Body of pancreas (tissue), 4 donors: ENCODE measurements at regions not wholly inside any gene's neighbourhood (a gene's known extent, or its start where the extent isn't known, plus 50 kb on each side); places are given as distances from the start of the nearest gene placed in this dataset.

Source experiments
- ATAC-seq: fragments of 150-250 bp; one replicate; pipeline ENCODE4 v1.9.1; 2016
- DNase-seq, 4 donors: peaks; one replicate each; pipeline ENCODE4 v3.0.0-alpha.2; 2019
- H3K27ac ChIP-seq, 4 donors: fragments of 200-600 bp; sonication (generic); 1 replicate in 3 of 4; 2 replicates in 1 of 4; pipeline versions ENCODE4 v1.5.1 to v1.6.1; 2016 to 2019; ENCODE audit warnings: mild to moderate bottlenecking in 1 of 4, mixed read lengths in 1 of 4, moderate library complexity in 1 of 4
- H3K27me3 ChIP-seq, 2 donors: fragments of 200-600 bp; sonication (generic); one replicate each; pipeline ENCODE4 v1.6.0; 2016; ENCODE audit warnings: mild to moderate bottlenecking in 1 of 2
- H3K36me3 ChIP-seq, 2 donors: fragments of 200-600 bp; sonication (generic); replicated peaks in 1 of 2; 2 replicates each; pipeline ENCODE4 v1.5.1; 2016; ENCODE audit warnings: low read depth in 2 of 2; ENCODE audit not compliant: insufficient read depth in 1 of 2
- H3K4me1 ChIP-seq: fragments of 200-600 bp; sonication (generic); one replicate; pipeline ENCODE4 v1.6.0; 2016
- H3K4me3 ChIP-seq, 2 donors: fragments of 200-600 bp; sonication (generic); 1 replicate in 1 of 2; 2 replicates in 1 of 2; pipeline ENCODE4 v1.5.1; 2016 to 2019
- H3K9me3 ChIP-seq, 3 donors: fragments of 200-600 bp; sonication (generic); 1 replicate in 2 of 3; 2 replicates in 1 of 3; pipeline ENCODE4 v1.5.1; 2016
- CTCF ChIP-seq, 7 experiments: fragments of 450-650 bp in 4 of 7; fragments of 200-600 bp in 3 of 7; sonication (generic) in 3 of 7; IDR thresholded peaks; one replicate each; pipeline ENCODE4 v1.5.1; 2016 to 2019; ENCODE audit warnings: antibody characterized with exemption in 7 of 7
- POLR2A ChIP-seq, 3 donors: fragments of 450-650 bp; IDR thresholded peaks; one replicate each; pipeline ENCODE4 v1.6.1; 2016; ENCODE audit warnings: antibody characterized with exemption in 3 of 3, mild to moderate bottlenecking in 2 of 3
- WGBS, 2 donors: methylation state at CpG; one replicate each; pipeline ENCODE4 v1.1.5; 2017; 5-methylcytosine and 5-hydroxymethylcytosine counted together
- intact Hi-C: fragments of 100-400 bp; cut with DNase I; formaldehyde crosslinking; loops from one replicate; pipeline ENCODE4 v1.15.1; 2023

GRCh38 chr7:153297141-153297540, 537.6 kb downstream of the ACTR3B start:
- Histone ChIP-seq H3K36me3 (no peaks in the 10 kb centered on the region), H3K27me3 (no peaks in the 10 kb centered on the region), H3K27ac (no peak overlapping the region), H3K4me3 (no peak overlapping the region), H3K9me3 (no peaks in the 10 kb centered on the region), H3K4me1 (no peaks in the 10 kb centered on the region)
- no peak for DNase-seq
- WGBS, 2 donors = 63 to 74% methylated on average over 7 of the region's 7 CpGs
- TF ChIP-seq POLR2A (IDR thresholded peaks at IDR 0.05) (no peak), CTCF (IDR thresholded peaks at IDR 0.05) (no peak)
- no peak for ATAC-seq
- intact Hi-C loops = no loop called here

GRCh38 chr7:153301936-153302335, 542.4 kb downstream of the ACTR3B start:
- no peak for DNase-seq
- ATAC-seq = no peak
- Histone ChIP-seq H3K27me3 (no peaks in the 10 kb centered on the region), H3K36me3 (no peaks in the 10 kb centered on the region), H3K27ac (no peak overlapping the region), H3K4me1 (no peaks in the 10 kb centered on the region), H3K4me3 (no peak overlapping the region), H3K9me3 (peaks cover 0 to 4% (median 0%) of the 10 kb centered on the region in 3 donors)
- intact Hi-C loops = no loop called here
- TF ChIP-seq CTCF (IDR thresholded peaks at IDR 0.05) = no peak
- no peak for TF ChIP-seq POLR2A (IDR thresholded peaks at IDR 0.05)
- 46 to 67% methylated on average over 7 of the region's 7 CpGs for WGBS, 2 donors

- TF ChIP-seq CTCF (IDR thresholded peaks at IDR 0.05) = no peak
- Histone ChIP-seq H3K4me1 (no peaks in the 10 kb centered on the region), H3K36me3 (no peaks in the 10 kb centered on the region), H3K27me3 (no peaks in the 10 kb centered on the region), H3K4me3 (no peak overlapping the region), H3K9me3 (no peaks in the 10 kb centered on the region), H3K27ac (no peak overlapping the region)
- WGBS, 2 donors = 15 to 31% methylated on average over 4 of the region's 4 CpGs
- intact Hi-C loops = no loop called here
- no peak for ATAC-seq
- no peak for DNase-seq
Measured at GRCh38 chr7:153320005-153320404, 560.5 kb downstream of the ACTR3B start.

- WGBS, 2 donors = 60 to 67% methylated on average over 4 of the region's 4 CpGs
- H3K36me3 ChIP-seq = no peaks in the 10 kb centered on the region
- H3K4me1 ChIP-seq = no peaks in the 10 kb centered on the region
- H3K9me3 ChIP-seq = no peaks in the 10 kb centered on the region
- H3K4me3 ChIP-seq = no peak overlapping the region
- no peak for ATAC-seq
- no peak overlapping the region for H3K27ac ChIP-seq
- DNase-seq = no peak
- TF ChIP-seq POLR2A (IDR thresholded peaks at IDR 0.05) = no peak
- TF ChIP-seq CTCF (IDR thresholded peaks at IDR 0.05) = no peak
- H3K27me3 ChIP-seq = no peaks in the 10 kb centered on the region
- intact Hi-C loops = no loop called here
Measured at GRCh38 chr7:153320681-153321080, 561.1 kb downstream of the ACTR3B start.

GRCh38 chr7:153322991-153323390, 563.4 kb downstream of the ACTR3B start:
- Histone ChIP-seq H3K27ac (no peak overlapping the region), H3K4me3 (no peak overlapping the region), H3K27me3 (no peaks in the 10 kb centered on the region), H3K9me3 (no peaks in the 10 kb centered on the region), H3K36me3 (no peaks in the 10 kb centered on the region), H3K4me1 (no peaks in the 10 kb centered on the region)
- no peak for ATAC-seq
- no peak for DNase-seq
- WGBS, 2 donors = 76 to 81% methylated on average over 10 to 11 of the region's 11 CpGs
- TF ChIP-seq POLR2A (IDR thresholded peaks at IDR 0.05) (no peak), CTCF (IDR thresholded peaks at IDR 0.05) (no peak)
- intact Hi-C loops = no loop called here
